ENCODE measurements at regions not wholly inside any gene's neighbourhood (a gene's known extent, or its start where the extent isn't known, plus 50 kb on each side); places are given as distances from the start of the nearest gene placed in this dataset.

DNA sequence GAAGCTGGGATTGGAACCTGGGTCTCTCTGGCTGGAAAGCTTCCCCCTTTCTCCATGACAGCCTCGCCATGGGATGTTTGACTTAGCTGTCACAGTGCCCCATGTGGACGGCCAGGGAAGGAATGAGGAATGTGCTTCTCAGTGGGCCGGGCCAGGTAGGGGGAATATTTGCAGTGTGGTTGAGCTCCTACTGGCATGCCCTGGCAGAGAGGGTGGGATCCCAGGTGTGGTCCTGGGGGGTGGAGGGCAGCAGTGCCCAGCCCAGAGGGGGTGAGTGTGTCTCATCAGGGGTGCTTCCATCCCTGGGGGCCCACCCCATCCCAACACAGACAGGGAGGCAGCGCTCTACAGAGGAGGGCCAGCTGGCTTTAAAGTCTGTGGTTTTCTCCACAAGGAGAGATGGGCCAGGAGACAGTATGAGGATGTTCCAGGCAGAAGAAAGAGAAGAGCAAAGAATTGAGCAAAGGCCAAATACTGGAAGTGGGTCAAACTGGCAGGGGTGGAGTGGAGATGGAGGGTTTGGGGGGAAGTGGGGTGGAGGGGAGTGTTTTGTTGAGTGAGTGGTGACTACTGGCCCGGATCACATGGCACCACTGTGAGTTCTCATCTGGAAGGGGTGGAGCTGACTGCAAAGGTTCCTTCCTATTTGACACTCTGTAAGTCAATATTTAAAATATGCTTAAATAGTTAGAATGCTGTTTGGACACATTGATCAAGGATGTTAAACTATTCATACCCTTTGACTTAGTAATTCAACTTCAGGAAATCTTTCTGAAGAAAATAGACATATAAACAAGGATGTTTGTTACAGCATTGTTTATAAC, 94.0 kb downstream of the MYCN start:
- no peak for TF ChIP-seq TOX (CRISPR knock-in tag; IDR thresholded peaks at IDR 0.05; ENCODE audit: borderline replicate concordance)
- TF ChIP-seq, protein P1, sequence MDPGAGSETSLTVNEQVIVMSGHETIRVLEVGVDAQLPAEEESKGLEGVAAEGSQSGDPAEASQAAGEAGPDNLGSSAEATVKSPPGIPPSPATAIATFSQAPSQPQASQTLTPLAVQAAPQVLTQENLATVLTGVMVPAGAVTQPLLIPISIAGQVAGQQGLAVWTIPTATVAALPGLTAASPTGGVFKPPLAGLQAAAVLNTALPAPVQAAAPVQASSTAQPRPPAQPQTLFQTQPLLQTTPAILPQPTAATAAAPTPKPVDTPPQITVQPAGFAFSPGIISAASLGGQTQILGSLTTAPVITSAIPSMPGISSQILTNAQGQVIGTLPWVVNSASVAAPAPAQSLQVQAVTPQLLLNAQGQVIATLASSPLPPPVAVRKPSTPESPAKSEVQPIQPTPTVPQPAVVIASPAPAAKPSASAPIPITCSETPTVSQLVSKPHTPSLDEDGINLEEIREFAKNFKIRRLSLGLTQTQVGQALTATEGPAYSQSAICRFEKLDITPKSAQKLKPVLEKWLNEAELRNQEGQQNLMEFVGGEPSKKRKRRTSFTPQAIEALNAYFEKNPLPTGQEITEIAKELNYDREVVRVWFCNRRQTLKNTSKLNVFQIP (CRISPR knock-in tag; IDR thresholded peaks at IDR 0.05; ENCODE audit: borderline replicate concordance, low read depth) = no peak
- no peak for TF ChIP-seq ZC3H10 (CRISPR knock-in tag; IDR thresholded peaks at IDR 0.05)
- TF ChIP-seq TCF4 (CRISPR knock-in tag; IDR thresholded peaks at IDR 0.05; ENCODE audit: borderline replicate concordance) = no peak
- TF ChIP-seq OSR1 (CRISPR knock-in tag; IDR thresholded peaks at IDR 0.05) = no peak
- TF ChIP-seq GLIS3 (CRISPR knock-in tag; IDR thresholded peaks at IDR 0.05) = no peak
- TF ChIP-seq ZFP3 (CRISPR knock-in tag; IDR thresholded peaks at IDR 0.05) = no peak
- no peak for TF ChIP-seq BACH2 (CRISPR knock-in tag; IDR thresholded peaks at IDR 0.05; ENCODE audit: borderline replicate concordance)
- TF ChIP-seq ISL1 (CRISPR knock-in tag; IDR thresholded peaks at IDR 0.05) = no peak

DNA sequence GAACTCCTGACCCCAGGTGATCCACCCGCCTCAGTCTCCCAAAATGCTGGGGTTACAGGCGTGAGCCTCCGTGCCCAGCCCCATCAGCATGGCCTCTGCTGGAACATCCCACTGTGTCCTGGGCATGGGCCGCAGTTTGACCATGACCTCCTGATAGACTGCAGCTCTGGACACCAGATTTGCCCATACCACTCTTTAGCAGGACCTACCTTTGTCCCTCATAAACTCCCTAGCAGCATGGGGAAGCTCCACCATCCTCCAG, 92.6 kb downstream of the MYCN start:
- no peak for ATAC-seq
- TF ChIP-seq ESRRG (CRISPR knock-in tag; IDR thresholded peaks at IDR 0.05) (no peak), GLIS3 (CRISPR knock-in tag; IDR thresholded peaks at IDR 0.05) (no peak), BACH2 (CRISPR knock-in tag; IDR thresholded peaks at IDR 0.05; ENCODE audit: borderline replicate concordance) (no peak), ZNF70 (CRISPR knock-in tag; IDR thresholded peaks at IDR 0.05) (no peak), CSDC2 (CRISPR knock-in tag; IDR thresholded peaks at IDR 0.05) (no peak), ZFP30 (CRISPR knock-in tag; IDR thresholded peaks at IDR 0.05) (no peak), ARNTL (CRISPR knock-in tag; IDR thresholded peaks at IDR 0.05; ENCODE audit: borderline replicate concordance, low read depth) (no peak), RARB (CRISPR knock-in tag; IDR thresholded peaks at IDR 0.05) (no peak)
- TF ChIP-seq, protein P2, sequence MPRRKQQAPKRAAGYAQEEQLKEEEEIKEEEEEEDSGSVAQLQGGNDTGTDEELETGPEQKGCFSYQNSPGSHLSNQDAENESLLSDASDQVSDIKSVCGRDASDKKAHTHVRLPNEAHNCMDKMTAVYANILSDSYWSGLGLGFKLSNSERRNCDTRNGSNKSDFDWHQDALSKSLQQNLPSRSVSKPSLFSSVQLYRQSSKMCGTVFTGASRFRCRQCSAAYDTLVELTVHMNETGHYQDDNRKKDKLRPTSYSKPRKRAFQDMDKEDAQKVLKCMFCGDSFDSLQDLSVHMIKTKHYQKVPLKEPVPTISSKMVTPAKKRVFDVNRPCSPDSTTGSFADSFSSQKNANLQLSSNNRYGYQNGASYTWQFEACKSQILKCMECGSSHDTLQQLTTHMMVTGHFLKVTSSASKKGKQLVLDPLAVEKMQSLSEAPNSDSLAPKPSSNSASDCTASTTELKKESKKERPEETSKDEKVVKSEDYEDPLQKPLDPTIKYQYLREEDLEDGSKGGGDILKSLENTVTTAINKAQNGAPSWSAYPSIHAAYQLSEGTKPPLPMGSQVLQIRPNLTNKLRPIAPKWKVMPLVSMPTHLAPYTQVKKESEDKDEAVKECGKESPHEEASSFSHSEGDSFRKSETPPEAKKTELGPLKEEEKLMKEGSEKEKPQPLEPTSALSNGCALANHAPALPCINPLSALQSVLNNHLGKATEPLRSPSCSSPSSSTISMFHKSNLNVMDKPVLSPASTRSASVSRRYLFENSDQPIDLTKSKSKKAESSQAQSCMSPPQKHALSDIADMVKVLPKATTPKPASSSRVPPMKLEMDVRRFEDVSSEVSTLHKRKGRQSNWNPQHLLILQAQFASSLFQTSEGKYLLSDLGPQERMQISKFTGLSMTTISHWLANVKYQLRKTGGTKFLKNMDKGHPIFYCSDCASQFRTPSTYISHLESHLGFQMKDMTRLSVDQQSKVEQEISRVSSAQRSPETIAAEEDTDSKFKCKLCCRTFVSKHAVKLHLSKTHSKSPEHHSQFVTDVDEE (CRISPR knock-in tag; IDR thresholded peaks at IDR 0.05) = no peak
- TF ChIP-seq, protein P1 (CRISPR knock-in tag; IDR thresholded peaks at IDR 0.05; ENCODE audit: borderline replicate concordance, low read depth) = no peak
- TF ChIP-seq, protein P3, sequence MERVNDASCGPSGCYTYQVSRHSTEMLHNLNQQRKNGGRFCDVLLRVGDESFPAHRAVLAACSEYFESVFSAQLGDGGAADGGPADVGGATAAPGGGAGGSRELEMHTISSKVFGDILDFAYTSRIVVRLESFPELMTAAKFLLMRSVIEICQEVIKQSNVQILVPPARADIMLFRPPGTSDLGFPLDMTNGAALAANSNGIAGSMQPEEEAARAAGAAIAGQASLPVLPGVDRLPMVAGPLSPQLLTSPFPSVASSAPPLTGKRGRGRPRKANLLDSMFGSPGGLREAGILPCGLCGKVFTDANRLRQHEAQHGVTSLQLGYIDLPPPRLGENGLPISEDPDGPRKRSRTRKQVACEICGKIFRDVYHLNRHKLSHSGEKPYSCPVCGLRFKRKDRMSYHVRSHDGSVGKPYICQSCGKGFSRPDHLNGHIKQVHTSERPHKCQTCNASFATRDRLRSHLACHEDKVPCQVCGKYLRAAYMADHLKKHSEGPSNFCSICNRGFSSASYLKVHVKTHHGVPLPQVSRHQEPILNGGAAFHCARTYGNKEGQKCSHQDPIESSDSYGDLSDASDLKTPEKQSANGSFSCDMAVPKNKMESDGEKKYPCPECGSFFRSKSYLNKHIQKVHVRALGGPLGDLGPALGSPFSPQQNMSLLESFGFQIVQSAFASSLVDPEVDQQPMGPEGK (CRISPR knock-in tag; IDR thresholded peaks at IDR 0.05; ENCODE audit: borderline replicate concordance) = no peak

More for the DNA sequence above, 94.0 kb downstream of the MYCN start:
- no peak for ATAC-seq

DNA sequence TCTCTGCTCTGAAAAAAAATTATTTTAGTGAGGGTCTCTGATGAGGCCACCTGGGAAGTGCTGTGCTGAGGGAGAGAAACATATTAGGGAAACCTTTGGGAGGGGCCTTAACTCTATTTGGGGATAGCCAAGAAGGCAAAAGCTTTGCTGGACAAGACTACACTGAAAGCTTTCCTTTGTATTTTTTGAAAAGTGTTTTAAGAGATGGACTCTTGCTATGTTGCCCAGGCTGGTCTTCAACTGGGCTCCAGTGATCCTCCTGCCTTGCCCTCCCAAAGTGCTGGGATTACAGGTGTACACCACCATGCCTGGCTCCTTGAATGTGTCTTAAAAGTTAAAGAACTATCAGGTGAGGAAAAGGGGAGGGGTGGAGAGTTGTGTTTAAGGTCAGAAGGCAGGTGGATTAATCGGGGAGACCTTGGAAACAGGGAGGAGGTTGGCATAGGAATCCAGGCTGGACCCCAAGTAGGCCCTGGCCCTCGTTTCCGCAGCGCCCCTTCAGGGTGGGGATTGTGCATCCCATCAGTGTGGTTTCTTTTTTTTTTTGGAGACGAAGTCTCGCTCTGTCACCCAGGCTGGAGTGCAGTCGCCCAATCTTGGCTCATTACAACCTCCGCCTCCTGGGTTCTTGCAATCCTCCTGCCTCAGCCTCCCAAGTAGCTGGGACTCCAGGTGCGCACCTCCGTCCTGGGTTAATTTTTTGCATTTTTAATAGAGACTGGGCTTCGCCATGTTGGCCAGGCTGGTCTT, 92.1 kb downstream of the MYCN start:
- no peak for ATAC-seq
- no peak for TF ChIP-seq PPARA (CRISPR knock-in tag; IDR thresholded peaks at IDR 0.05; ENCODE audit: borderline replicate concordance)
- TF ChIP-seq, protein P4, sequence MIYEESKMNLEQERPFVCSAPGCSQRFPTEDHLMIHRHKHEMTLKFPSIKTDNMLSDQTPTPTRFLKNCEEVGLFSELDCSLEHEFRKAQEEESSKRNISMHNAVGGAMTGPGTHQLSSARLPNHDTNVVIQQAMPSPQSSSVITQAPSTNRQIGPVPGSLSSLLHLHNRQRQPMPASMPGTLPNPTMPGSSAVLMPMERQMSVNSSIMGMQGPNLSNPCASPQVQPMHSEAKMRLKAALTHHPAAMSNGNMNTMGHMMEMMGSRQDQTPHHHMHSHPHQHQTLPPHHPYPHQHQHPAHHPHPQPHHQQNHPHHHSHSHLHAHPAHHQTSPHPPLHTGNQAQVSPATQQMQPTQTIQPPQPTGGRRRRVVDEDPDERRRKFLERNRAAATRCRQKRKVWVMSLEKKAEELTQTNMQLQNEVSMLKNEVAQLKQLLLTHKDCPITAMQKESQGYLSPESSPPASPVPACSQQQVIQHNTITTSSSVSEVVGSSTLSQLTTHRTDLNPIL (CRISPR knock-in tag; IDR thresholded peaks at IDR 0.05; ENCODE audit: low read depth) = no peak
- TF ChIP-seq GLIS3 (CRISPR knock-in tag; IDR thresholded peaks at IDR 0.05) = no peak
- no peak for TF ChIP-seq ZNF8 (CRISPR knock-in tag; IDR thresholded peaks at IDR 0.05)
- no peak for TF ChIP-seq SNAI2 (CRISPR knock-in tag; IDR thresholded peaks at IDR 0.05)
- TF ChIP-seq ZC3H10 (CRISPR knock-in tag; IDR thresholded peaks at IDR 0.05) = no peak
- TF ChIP-seq, protein P3 (CRISPR knock-in tag; IDR thresholded peaks at IDR 0.05; ENCODE audit: borderline replicate concordance) = no peak
- no peak for TF ChIP-seq CSDC2 (CRISPR knock-in tag; IDR thresholded peaks at IDR 0.05)
- TF ChIP-seq OSR1 (CRISPR knock-in tag; IDR thresholded peaks at IDR 0.05) = no peak
- TF ChIP-seq ARNTL (CRISPR knock-in tag; IDR thresholded peaks at IDR 0.05; ENCODE audit: borderline replicate concordance, low read depth) = no peak
- no peak for TF ChIP-seq TOX (CRISPR knock-in tag; IDR thresholded peaks at IDR 0.05; ENCODE audit: borderline replicate concordance)
- TF ChIP-seq ZFP3 (CRISPR knock-in tag; IDR thresholded peaks at IDR 0.05) = no peak
- TF ChIP-seq, protein P2 (CRISPR knock-in tag; IDR thresholded peaks at IDR 0.05) = no peak
- TF ChIP-seq TCF4 (CRISPR knock-in tag; IDR thresholded peaks at IDR 0.05; ENCODE audit: borderline replicate concordance) = no peak
